ENCODE measurements at regions not wholly inside any gene's neighbourhood (a gene's known extent, or its start where the extent isn't known, plus 50 kb on each side); places are given as distances from the start of the nearest gene placed in this dataset.

- H3K79me2 ChIP-seq (ENCODE audit: control insufficient read depth, insufficient read depth, low read length), result no peaks in the 10 kb centered on the region
- H3K27ac ChIP-seq (ENCODE audit: extremely low read depth, low read depth, low read length), result no peak overlapping the region
- POLR2A ChIA-PET, result interaction anchor here (1.1 kb wide), 1 partner anchor 223 kb away, joined by 3 read pairs; no protein-coding TSS in a partner anchor
- no peak overlapping the region for H3K9ac ChIP-seq (ENCODE audit: insufficient read depth in 1 of 2, low read depth in 2 of 2, low read length in 2 of 2)
- intact Hi-C loops (cut with micrococcal nuclease), result no loop called here
- no peak overlapping the region for H3K4me3 ChIP-seq
- no peak for DNase-seq (ENCODE audit: extremely low read depth in 1 of 4, low spot score in 3 of 4)
- CTCF ChIA-PET (ENCODE audit: low intra/inter-chr PET ratio), result no interaction called here
- H3K36me3 ChIP-seq (ENCODE audit: control insufficient read depth, insufficient read depth, low read length), result no peaks in the 10 kb centered on the region
- H3K9me1 ChIP-seq (ENCODE audit: control insufficient read depth, insufficient read depth, low read length), result no peaks in the 10 kb centered on the region
- no peaks in the 10 kb centered on the region for H3K4me1 ChIP-seq (replicated peaks in 1 of 2; ENCODE audit: control insufficient read depth in 2 of 2, insufficient read depth in 2 of 2, low read length in 2 of 2)
- BruUV-seq (replicated peaks), result no TSS peak
- no peaks in the 10 kb centered on the region for H3K9me3 ChIP-seq (replicated peaks; ENCODE audit: control insufficient read depth, insufficient read depth, low read depth, low read length)
- in situ Hi-C loops (cut with MboI), result no loop called here
- H2AFZ ChIP-seq (ENCODE audit: low read depth, low read length), result no peak overlapping the region
- TF ChIP-seq ZNF239 (CRISPR knock-in tag; IDR thresholded peaks at IDR 0.05) (no peak), ZNF41 (CRISPR knock-in tag; conservative IDR thresholded peaks at IDR 0.05) (no peak), BRD9 (IDR thresholded peaks at IDR 0.05; ENCODE audit: low read depth, partially characterized antibody) (no peak), GATA2 (CRISPR knock-in tag; IDR thresholded peaks at IDR 0.05) (no peak), EP300 (IDR thresholded peaks at IDR 0.05; ENCODE audit: low read length) (no peak), PATZ1 (CRISPR knock-in tag; IDR thresholded peaks at IDR 0.05; ENCODE audit: borderline replicate concordance) (no peak), CBX5 (IDR thresholded peaks at IDR 0.05; ENCODE audit: borderline replicate concordance, low read depth) (no peak), SMARCA5 (IDR thresholded peaks at IDR 0.05) (no peak), ZNF699 (CRISPR knock-in tag; IDR thresholded peaks at IDR 0.05; ENCODE audit: insufficient replicate concordance) (no peak)
- TF ChIP-seq, protein P1, sequence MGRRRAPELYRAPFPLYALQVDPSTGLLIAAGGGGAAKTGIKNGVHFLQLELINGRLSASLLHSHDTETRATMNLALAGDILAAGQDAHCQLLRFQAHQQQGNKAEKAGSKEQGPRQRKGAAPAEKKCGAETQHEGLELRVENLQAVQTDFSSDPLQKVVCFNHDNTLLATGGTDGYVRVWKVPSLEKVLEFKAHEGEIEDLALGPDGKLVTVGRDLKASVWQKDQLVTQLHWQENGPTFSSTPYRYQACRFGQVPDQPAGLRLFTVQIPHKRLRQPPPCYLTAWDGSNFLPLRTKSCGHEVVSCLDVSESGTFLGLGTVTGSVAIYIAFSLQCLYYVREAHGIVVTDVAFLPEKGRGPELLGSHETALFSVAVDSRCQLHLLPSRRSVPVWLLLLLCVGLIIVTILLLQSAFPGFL (CRISPR knock-in tag; IDR thresholded peaks at IDR 0.05), result no peak
- no peak for FAIRE-seq
- WGBS (ENCODE audit: insufficient coverage, low coverage, missing lambda C conversion rate), result 0% methylated on average over 3 of the region's 3 CpGs
- H3K27me3 ChIP-seq (ENCODE audit: control insufficient read depth in 2 of 2, insufficient read depth in 2 of 2, low read length in 2 of 2), result no peaks in the 10 kb centered on the region
- ATAC-seq, result no peak
- no peak overlapping the region for H3K4me2 ChIP-seq (ENCODE audit: insufficient read depth, low read length)
- H4K20me1 ChIP-seq (replicated peaks; ENCODE audit: control insufficient read depth, insufficient read depth, low read length), result no peaks in the 10 kb centered on the region
Observed at GRCh38 chr1:58303841-58304240, 242.7 kb downstream of the OMA1 start.

Data from K562 (cell line).